H1 (cell line): ENCODE measurements at regions not wholly inside any gene's neighbourhood (a gene's known extent, or its start where the extent isn't known, plus 50 kb on each side); places are given as distances from the start of the nearest gene placed in this dataset.

Experiments
- ATF2 ChIP-seq: IDR thresholded peaks from 2 replicates; pipeline ENCODE4 v1.6.1; 2012; ENCODE audit warnings: low read length, inconsistent platforms
- CTCF ChIP-seq, 3 experiments: IDR thresholded peaks; 1 replicate in 2 of 3; 2 replicates in 1 of 3; pipeline versions ENCODE4 v1.5.1 to v1.6.1; 2011; ENCODE audit warnings: low read length in 3 of 3, mild to moderate bottlenecking in 3 of 3, inconsistent platforms in 2 of 3, low read depth in 1 of 3, moderate library complexity in 1 of 3; ENCODE audit not compliant: insufficient read depth in 1 of 3; ENCODE audit errors: control extremely low read depth in 1 of 3
- EP300 ChIP-seq, 2 experiments: IDR thresholded peaks; 1 replicate in 1 of 2; 2 replicates in 1 of 2; pipeline ENCODE4 v1.6.1; 2011 to 2012; ENCODE audit warnings: low read depth in 2 of 2, low read length in 2 of 2, mild to moderate bottlenecking in 2 of 2, borderline replicate concordance in 1 of 2, inconsistent platforms in 1 of 2, moderate library complexity in 1 of 2
- EZH2 ChIP-seq: fragments of 200-600 bp; sonication (generic); IDR thresholded peaks from 2 replicates; pipeline ENCODE4 v1.7.1; 2012; ENCODE audit warnings: low read depth, mild to moderate bottlenecking, moderate library complexity, low read length, inconsistent platforms; ENCODE audit not compliant: severe bottlenecking
- GTF2F1 ChIP-seq: IDR thresholded peaks from 2 replicates; pipeline ENCODE4 v1.6.1; 2012; ENCODE audit warnings: low read depth, low read length, improper control_type of control experiment, borderline replicate concordance
- HDAC2 ChIP-seq, 2 experiments: fragments of 300-600 bp in 1 of 2; sonication (generic) in 1 of 2; IDR thresholded peaks; 2 replicates each; pipeline ENCODE4 v1.6.1; 2011 to 2012; ENCODE audit warnings: low read depth in 2 of 2, low read length in 2 of 2, mild to moderate bottlenecking in 2 of 2, moderate library complexity in 2 of 2, borderline replicate concordance in 1 of 2, inconsistent platforms in 1 of 2
- KDM1A ChIP-seq: fragments of 200-600, 300-600 bp; sonication (generic); IDR thresholded peaks from 2 replicates; pipeline ENCODE4 v1.7.1; 2016; ENCODE audit warnings: mild to moderate bottlenecking, low read length, borderline replicate concordance
- NRF1 ChIP-seq: IDR thresholded peaks from 2 replicates; pipeline ENCODE4 v1.6.1; 2011; ENCODE audit warnings: mild to moderate bottlenecking, low read depth, low read length, improper control_type of control experiment
- POLR2A ChIP-seq, 2 experiments: IDR thresholded peaks; 1 replicate in 1 of 2; 2 replicates in 1 of 2; pipeline ENCODE4 v1.6.1; 2011; ENCODE audit warnings: low read depth in 2 of 2, low read length in 2 of 2, mild to moderate bottlenecking in 2 of 2; ENCODE audit errors: control extremely low read depth in 1 of 2
- POLR2AphosphoS5 ChIP-seq: IDR thresholded peaks from 2 replicates; pipeline ENCODE4 v1.6.1; 2011; ENCODE audit warnings: low read depth, low read length
- RFX5 ChIP-seq: IDR thresholded peaks from 2 replicates; pipeline ENCODE4 v1.6.1; 2011; ENCODE audit warnings: low read depth, low read length, improper control_type of control experiment, borderline replicate concordance
- RNF2 ChIP-seq: fragments of 200-900, 300-1000 bp; sonication (generic); IDR thresholded peaks from 2 replicates; pipeline ENCODE4 v1.7.1; 2016; ENCODE audit warnings: borderline replicate concordance, low read depth, mild to moderate bottlenecking, antibody characterized with exemption, low read length; ENCODE audit not compliant: poor library complexity, severe bottlenecking; ENCODE audit errors: missing control alignments
- SIN3A ChIP-seq, 2 experiments: IDR thresholded peaks in 1 of 2; conservative IDR thresholded peaks in 1 of 2; 2 replicates each; pipeline ENCODE4 v1.6.1; 2011 to 2012; ENCODE audit warnings: low read length in 2 of 2, improper control_type of control experiment in 1 of 2, low read depth in 1 of 2, mild to moderate bottlenecking in 1 of 2
- TF ChIP-seq, protein P1 (sequence below): IDR thresholded peaks from 2 replicates; pipeline ENCODE4 v1.6.1; 2012; ENCODE audit warnings: inconsistent platforms

DNA sequence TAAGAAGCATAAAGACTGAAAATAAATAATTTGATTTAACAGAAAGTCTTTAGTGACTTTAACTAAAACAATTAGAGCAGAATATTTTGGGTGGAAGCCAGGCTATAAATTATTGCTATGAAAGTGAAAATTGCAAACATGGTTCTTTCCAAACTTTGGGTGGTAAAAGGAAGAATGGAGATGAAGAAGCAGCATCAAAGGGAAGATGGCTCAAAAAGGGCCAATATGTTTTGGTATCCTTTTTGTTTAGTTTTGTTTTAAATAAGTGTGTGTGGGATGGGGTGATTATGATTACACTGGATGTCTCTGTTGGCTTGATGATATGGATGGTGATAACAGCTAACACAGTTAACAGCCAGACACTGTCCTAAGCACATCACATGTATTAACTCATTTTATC is 153.7 kb downstream of the CYB561 start:
- TF ChIP-seq POLR2AphosphoS5: no peak
- no peak for TF ChIP-seq CTCF (IDR thresholded peaks at IDR 0.05; ENCODE audit: control extremely low read depth in 1 of 3, insufficient read depth in 1 of 3, low read depth in 1 of 3, low read length in 3 of 3)
- no peak for TF ChIP-seq ATF2
- no peak for TF ChIP-seq NRF1
- no peak for TF ChIP-seq EZH2
- TF ChIP-seq SIN3A (conservative IDR thresholded peaks at IDR 0.05 in 1 of 2, IDR thresholded peaks at IDR 0.05 in 1 of 2; ENCODE audit: low read depth in 1 of 2, low read length in 2 of 2): no peak
- no peak for TF ChIP-seq GTF2F1
- TF ChIP-seq RNF2: no peak
- no peak for TF ChIP-seq HDAC2 (IDR thresholded peaks at IDR 0.05; ENCODE audit: borderline replicate concordance in 1 of 2, low read depth in 2 of 2, low read length in 2 of 2)
- no peak for TF ChIP-seq POLR2A (IDR thresholded peaks at IDR 0.05; ENCODE audit: control extremely low read depth in 1 of 2, low read depth in 2 of 2, low read length in 2 of 2)
- no peak for TF ChIP-seq EP300 (IDR thresholded peaks at IDR 0.05; ENCODE audit: borderline replicate concordance in 1 of 2, low read depth in 2 of 2, low read length in 2 of 2)
- no peak for TF ChIP-seq RFX5
- TF ChIP-seq, protein P1, sequence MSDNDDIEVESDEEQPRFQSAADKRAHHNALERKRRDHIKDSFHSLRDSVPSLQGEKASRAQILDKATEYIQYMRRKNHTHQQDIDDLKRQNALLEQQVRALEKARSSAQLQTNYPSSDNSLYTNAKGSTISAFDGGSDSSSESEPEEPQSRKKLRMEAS: no peak
- no peak for TF ChIP-seq KDM1A
